ENCODE measurements at regions not wholly inside any gene's neighbourhood (a gene's known extent, or its start where the extent isn't known, plus 50 kb on each side); places are given as distances from the start of the nearest gene placed in this dataset.

DNA sequence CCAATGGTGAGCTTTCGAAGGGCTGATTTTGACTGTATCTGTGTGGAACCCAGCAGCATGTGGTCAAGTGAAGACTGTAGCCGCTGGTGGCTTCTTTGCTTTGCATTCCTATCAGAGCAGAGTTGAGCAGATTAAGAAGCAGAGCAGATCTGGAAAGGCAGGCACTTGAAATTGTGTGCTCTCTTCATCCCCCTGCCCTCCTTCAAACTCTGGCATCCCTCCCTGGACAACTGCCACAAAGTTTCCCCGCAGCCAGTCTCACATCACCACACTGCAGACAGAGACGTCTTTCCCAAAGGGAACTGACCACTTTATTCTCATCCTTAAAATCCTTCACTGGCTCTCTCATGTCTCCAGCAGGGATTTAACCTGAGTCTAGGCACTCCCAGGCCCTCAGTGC lies 237.1 kb upstream of the DYNLRB2 start:
- no peak for FAIRE-seq
- TF ChIP-seq PAX5 (IDR thresholded peaks at IDR 0.05; ENCODE audit: insufficient read depth, low read length, severe bottlenecking) (no peak), POLR2A (IDR thresholded peaks at IDR 0.05; ENCODE audit: low read depth, low read length) (no peak), TAF1 (IDR thresholded peaks at IDR 0.05; ENCODE audit: low read depth, low read length) (no peak), POU2F2 (IDR thresholded peaks at IDR 0.05; ENCODE audit: low read depth, low read length) (no peak), POLR2AphosphoS5 (IDR thresholded peaks at IDR 0.05; ENCODE audit: low read depth, low read length) (no peak), SPI1 (IDR thresholded peaks at IDR 0.05; ENCODE audit: low read depth, low read length) (no peak)
- no peak for DNase-seq (ENCODE audit: insufficient read length, low spot score)

DNA sequence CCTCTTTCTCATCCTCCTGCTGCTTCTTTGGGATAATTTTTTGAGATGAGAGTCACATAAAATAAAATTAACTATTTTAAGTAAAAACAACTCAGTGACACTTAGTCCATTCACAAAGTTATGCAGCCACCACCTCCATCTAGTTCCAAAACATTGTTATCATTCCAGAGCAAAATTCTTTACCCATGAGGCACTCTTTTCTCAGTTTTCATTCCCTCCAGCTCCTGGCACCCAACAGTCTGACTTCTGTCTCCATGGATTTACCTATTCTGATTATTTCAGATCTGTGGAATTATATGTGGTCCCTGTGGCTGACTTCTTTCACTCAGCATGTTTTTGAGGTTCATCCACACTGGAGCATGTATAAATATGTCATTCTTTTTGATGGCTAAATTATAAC lies 239.9 kb upstream of the DYNLRB2 start:
- TF ChIP-seq POU2F2 (IDR thresholded peaks at IDR 0.05; ENCODE audit: low read depth, low read length) (no peak), PAX5 (IDR thresholded peaks at IDR 0.05; ENCODE audit: insufficient read depth, low read length, severe bottlenecking) (no peak)
- FAIRE-seq (no peak), DNase-seq (ENCODE audit: insufficient read length, low spot score) (no peak)

DNA sequence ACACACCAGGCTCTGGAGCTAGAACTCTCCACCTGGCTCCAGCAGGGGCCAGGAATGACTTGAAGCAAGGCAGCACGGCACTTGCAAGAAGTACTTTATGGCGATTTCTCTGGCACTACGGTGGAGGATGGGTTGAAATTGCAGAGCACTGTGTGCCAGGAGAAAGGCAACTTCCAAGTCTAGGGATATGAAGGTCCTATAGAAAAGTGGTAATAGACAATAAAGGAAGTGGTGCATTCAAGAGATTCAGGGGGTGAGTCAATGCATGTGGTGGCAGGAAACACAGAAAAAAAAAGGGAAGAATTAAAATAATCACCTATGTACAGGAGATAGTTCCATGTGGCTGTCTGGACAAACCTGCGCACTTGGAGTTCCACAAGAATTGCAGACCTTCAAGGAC lies 240.3 kb upstream of the DYNLRB2 start:
- FAIRE-seq (no peak), DNase-seq (ENCODE audit: insufficient read length, low spot score) (no peak)
- TF ChIP-seq POLR2AphosphoS5 (IDR thresholded peaks at IDR 0.05; ENCODE audit: low read depth, low read length) = no peak

DNA sequence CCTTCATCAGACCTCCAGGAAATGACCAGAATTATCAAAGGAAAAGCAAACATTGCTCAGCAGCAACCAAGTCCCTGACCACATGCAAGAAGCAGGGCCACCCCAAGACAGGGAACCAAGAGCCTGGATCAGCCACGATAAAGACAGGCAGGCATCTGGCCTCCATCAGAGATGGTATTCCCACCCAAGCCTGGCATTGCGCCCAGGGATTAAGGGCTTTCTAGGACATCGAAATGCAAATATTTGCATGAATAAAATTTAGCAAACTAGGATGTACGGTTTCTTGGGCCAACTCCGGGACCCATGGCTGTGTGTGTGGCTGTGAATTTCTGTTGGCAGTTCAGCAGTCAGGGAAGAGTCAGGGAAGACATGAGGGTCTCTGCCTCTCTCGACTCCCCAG lies 241.4 kb upstream of the DYNLRB2 start:
- DNase-seq (ENCODE audit: insufficient read length, low spot score) = no peak
- no peak for FAIRE-seq
- TF ChIP-seq SPI1 (IDR thresholded peaks at IDR 0.05; ENCODE audit: low read depth, low read length) = no peak
- TF ChIP-seq PAX5 (IDR thresholded peaks at IDR 0.05; ENCODE audit: insufficient read depth, low read length, severe bottlenecking) = no peak
- TF ChIP-seq POLR2AphosphoS5 (IDR thresholded peaks at IDR 0.05; ENCODE audit: low read depth, low read length) = no peak
- TF ChIP-seq POU2F2 (IDR thresholded peaks at IDR 0.05; ENCODE audit: low read depth, low read length) = no peak
- no peak for TF ChIP-seq TAF1 (IDR thresholded peaks at IDR 0.05; ENCODE audit: low read depth, low read length)
- no peak for TF ChIP-seq POLR2A (IDR thresholded peaks at IDR 0.05; ENCODE audit: low read depth, low read length)

DNA sequence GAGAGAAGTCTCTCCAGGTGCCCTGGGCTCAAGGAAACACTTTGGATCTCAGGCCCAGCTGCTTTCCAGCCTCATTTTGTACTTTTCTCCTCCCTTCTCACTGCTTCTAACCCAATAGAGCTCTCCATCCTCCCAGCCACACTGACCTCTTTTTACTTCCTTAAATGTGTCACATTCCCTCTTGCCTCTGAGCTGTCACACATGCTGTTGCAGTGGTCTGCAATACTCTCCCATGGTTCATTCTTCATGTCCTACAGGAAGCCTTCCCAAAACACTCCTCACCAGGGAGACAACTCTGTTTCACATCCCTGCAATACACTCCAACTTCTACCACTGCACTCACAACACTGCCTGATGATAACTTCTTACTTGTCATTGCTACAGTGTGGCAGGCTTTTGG lies 242.1 kb upstream of the DYNLRB2 start:
- FAIRE-seq (no peak), DNase-seq (ENCODE audit: insufficient read length, low spot score) (no peak)
- TF ChIP-seq POLR2A (IDR thresholded peaks at IDR 0.05; ENCODE audit: low read depth, low read length) (no peak), PAX5 (IDR thresholded peaks at IDR 0.05; ENCODE audit: insufficient read depth, low read length, severe bottlenecking) (no peak), TAF1 (IDR thresholded peaks at IDR 0.05; ENCODE audit: low read depth, low read length) (no peak), POLR2AphosphoS5 (IDR thresholded peaks at IDR 0.05; ENCODE audit: low read depth, low read length) (no peak), POU2F2 (IDR thresholded peaks at IDR 0.05; ENCODE audit: low read depth, low read length) (no peak), SPI1 (IDR thresholded peaks at IDR 0.05; ENCODE audit: low read depth, low read length) (no peak)

DNA sequence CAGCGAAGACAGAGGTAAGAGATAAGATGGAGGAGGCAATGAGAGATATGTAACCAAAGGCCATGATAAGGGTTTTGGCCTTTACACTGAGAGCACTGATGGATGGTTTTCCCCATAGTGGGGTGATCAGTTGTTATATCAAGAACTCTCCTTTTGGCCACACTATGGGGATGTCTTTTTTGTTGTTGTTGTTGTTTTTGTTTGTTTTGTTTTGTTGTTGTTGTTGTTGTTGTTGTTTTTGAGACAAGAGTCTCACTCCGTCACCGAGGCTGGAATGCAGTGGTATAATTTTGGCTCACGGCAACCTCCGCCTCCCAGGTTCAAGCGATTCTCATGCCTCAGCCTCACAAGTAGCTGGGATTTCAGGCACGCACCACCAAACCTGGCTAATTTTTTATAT lies 244.8 kb upstream of the DYNLRB2 start:
- no peak for TF ChIP-seq SPI1 (IDR thresholded peaks at IDR 0.05; ENCODE audit: low read depth, low read length)
- TF ChIP-seq POU2F2 (IDR thresholded peaks at IDR 0.05; ENCODE audit: low read depth, low read length) = no peak
- no peak for TF ChIP-seq TAF1 (IDR thresholded peaks at IDR 0.05; ENCODE audit: low read depth, low read length)
- TF ChIP-seq POLR2AphosphoS5 (IDR thresholded peaks at IDR 0.05; ENCODE audit: low read depth, low read length) = no peak
- no peak for TF ChIP-seq POLR2A (IDR thresholded peaks at IDR 0.05; ENCODE audit: low read depth, low read length)
- TF ChIP-seq PAX5 (IDR thresholded peaks at IDR 0.05; ENCODE audit: insufficient read depth, low read length, severe bottlenecking) = no peak
- DNase-seq (ENCODE audit: insufficient read length, low spot score) (no peak), FAIRE-seq (no peak)

DNA sequence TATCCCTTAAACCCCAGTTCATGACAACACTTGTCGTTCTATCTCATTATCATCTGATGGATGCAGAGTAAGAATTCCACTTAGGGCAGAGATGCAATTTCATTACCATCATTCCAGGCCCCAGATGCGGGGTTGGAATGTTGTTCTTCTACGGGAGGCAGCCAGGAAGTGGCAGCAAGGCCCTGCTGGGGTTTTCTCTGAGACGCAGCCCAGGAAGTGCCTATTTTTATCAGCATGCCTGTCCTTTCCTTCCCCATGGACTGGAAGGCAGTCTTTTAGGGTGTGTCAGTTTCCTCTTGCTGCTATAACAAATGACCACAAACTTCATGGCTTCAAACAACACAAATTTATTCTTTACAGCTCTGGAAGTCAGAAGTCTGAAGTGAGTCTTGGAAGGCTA lies 246.6 kb upstream of the DYNLRB2 start:
- no peak for TF ChIP-seq TAF1 (IDR thresholded peaks at IDR 0.05; ENCODE audit: low read depth, low read length)
- no peak for TF ChIP-seq POLR2A (IDR thresholded peaks at IDR 0.05; ENCODE audit: low read depth, low read length)
- TF ChIP-seq POU2F2 (IDR thresholded peaks at IDR 0.05; ENCODE audit: low read depth, low read length) = no peak
- no peak for TF ChIP-seq PAX5 (IDR thresholded peaks at IDR 0.05; ENCODE audit: insufficient read depth, low read length, severe bottlenecking)
- FAIRE-seq (no peak), DNase-seq (ENCODE audit: insufficient read length, low spot score) (no peak)

DNA sequence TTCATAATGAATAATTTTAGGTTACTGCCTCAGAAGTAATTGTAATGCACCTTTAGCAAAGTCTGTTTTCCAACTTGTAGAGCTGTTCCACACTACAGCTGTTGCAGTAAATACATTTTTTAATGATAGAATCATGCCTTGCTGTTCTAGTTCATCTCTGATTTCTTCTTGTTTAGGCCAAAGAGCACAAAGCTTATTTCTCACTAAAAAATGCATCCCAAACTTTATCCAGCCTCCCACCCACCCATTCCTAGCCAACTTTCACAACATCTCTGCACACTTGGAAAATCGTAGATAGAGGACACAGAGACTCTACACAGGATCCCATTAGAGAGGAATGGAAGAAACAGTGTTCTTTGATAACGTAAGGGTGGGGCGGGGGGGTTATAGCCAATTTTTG lies 252.2 kb upstream of the DYNLRB2 start:
- TF ChIP-seq SPI1 (IDR thresholded peaks at IDR 0.05; ENCODE audit: low read depth, low read length) = no peak
- TF ChIP-seq TAF1 (IDR thresholded peaks at IDR 0.05; ENCODE audit: low read depth, low read length) = no peak
- no peak for TF ChIP-seq POLR2A (IDR thresholded peaks at IDR 0.05; ENCODE audit: low read depth, low read length)
- TF ChIP-seq POLR2AphosphoS5 (IDR thresholded peaks at IDR 0.05; ENCODE audit: low read depth, low read length) = no peak
- TF ChIP-seq POU2F2 (IDR thresholded peaks at IDR 0.05; ENCODE audit: low read depth, low read length) = no peak
- TF ChIP-seq PAX5 (IDR thresholded peaks at IDR 0.05; ENCODE audit: insufficient read depth, low read length, severe bottlenecking) = no peak
- no peak for FAIRE-seq

DNA sequence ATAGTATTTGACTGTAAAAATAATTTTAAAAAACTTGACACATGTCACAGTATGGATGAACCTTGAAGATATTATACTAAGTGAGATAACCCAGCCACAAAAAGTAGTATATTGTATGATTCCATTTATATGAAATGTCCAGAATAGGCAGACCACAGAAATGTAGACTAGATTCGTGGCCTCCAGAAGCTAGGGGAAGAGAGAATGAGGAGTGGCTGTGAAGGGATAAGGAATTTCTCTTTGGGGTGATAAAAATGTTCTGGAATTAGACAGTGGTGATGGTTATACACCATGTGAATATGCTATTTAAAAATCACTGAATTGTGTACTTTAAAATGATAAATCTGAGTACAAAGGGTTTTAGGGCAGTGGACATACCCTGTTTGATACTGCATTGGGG lies 253.1 kb upstream of the DYNLRB2 start:
- TF ChIP-seq TAF1 (IDR thresholded peaks at IDR 0.05; ENCODE audit: low read depth, low read length) = no peak
- no peak for TF ChIP-seq SPI1 (IDR thresholded peaks at IDR 0.05; ENCODE audit: low read depth, low read length)
- TF ChIP-seq POLR2A (IDR thresholded peaks at IDR 0.05; ENCODE audit: low read depth, low read length) = no peak
- no peak for TF ChIP-seq POLR2AphosphoS5 (IDR thresholded peaks at IDR 0.05; ENCODE audit: low read depth, low read length)
- no peak for TF ChIP-seq POU2F2 (IDR thresholded peaks at IDR 0.05; ENCODE audit: low read depth, low read length)
- TF ChIP-seq PAX5 (IDR thresholded peaks at IDR 0.05; ENCODE audit: insufficient read depth, low read length, severe bottlenecking) = no peak
- DNase-seq (ENCODE audit: insufficient read length, low spot score) = no peak
- FAIRE-seq = no peak

More for the DNA sequence above, 252.2 kb upstream of the DYNLRB2 start:
- DNase-seq (ENCODE audit: insufficient read length, low spot score) = no peak

DNA sequence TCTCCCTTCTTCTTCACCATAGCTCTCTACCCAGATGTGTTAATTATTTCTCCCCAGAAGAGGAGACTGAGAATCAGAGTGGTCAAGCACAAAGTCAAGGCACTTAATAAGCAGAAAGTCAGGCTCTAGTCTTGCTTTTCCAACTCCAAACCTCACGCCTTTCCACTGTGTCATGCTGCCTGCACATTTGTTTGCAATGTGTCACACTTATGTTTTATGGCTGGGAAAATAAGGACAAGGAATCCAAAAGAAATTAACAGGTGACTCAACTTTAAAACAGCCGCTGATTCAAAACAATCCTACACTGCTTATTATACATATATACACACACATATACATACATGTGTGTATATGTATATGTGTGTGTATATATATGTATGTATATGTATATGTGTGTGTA lies 255.7 kb upstream of the DYNLRB2 start:
- TF ChIP-seq POU2F2 (IDR thresholded peaks at IDR 0.05; ENCODE audit: low read depth, low read length) = no peak
- TF ChIP-seq POLR2A (IDR thresholded peaks at IDR 0.05; ENCODE audit: low read depth, low read length) = no peak
- TF ChIP-seq PAX5 (IDR thresholded peaks at IDR 0.05; ENCODE audit: insufficient read depth, low read length, severe bottlenecking) = no peak
- no peak for TF ChIP-seq SPI1 (IDR thresholded peaks at IDR 0.05; ENCODE audit: low read depth, low read length)
- TF ChIP-seq POLR2AphosphoS5 (IDR thresholded peaks at IDR 0.05; ENCODE audit: low read depth, low read length) = no peak
- TF ChIP-seq TAF1 (IDR thresholded peaks at IDR 0.05; ENCODE audit: low read depth, low read length) = no peak
- FAIRE-seq (no peak), DNase-seq (ENCODE audit: insufficient read length, low spot score) (no peak)
